PFSK-1 (cell line): ENCODE measurements at regions not wholly inside any gene's neighbourhood (a gene's known extent, or its start where the extent isn't known, plus 50 kb on each side); places are given as distances from the start of the nearest gene placed in this dataset.

Source experiments
- REST ChIP-seq, 2 experiments: IDR thresholded peaks; 2 replicates each; pipeline versions ENCODE4 v1.6.1 to v1.8.0; 2011 to 2012; ENCODE audit warnings: low read depth in 2 of 2, low read length in 2 of 2, control low read depth in 1 of 2, inconsistent platforms in 1 of 2, mild to moderate bottlenecking in 1 of 2, moderate library complexity in 1 of 2; ENCODE audit not compliant: insufficient read depth in 1 of 2
- TAF1 ChIP-seq: IDR thresholded peaks from 2 replicates; pipeline ENCODE4 v1.6.1; 2012; ENCODE audit warnings: low read length, control low read depth, borderline replicate concordance; ENCODE audit not compliant: insufficient read depth

GRCh38 chr10:94174838-94175237, 181.1 kb downstream of the PLCE1 start:
- no peak for TF ChIP-seq TAF1
- TF ChIP-seq REST (IDR thresholded peaks at IDR 0.05; ENCODE audit: insufficient read depth in 1 of 2, low read depth in 2 of 2, low read length in 2 of 2) = no peak
